HG03108 (cell line): ENCODE measurements at regions not wholly inside any gene's neighbourhood (a gene's known extent, or its start where the extent isn't known, plus 50 kb on each side); places are given as distances from the start of the nearest gene placed in this dataset.

Source experiments
- ATAC-seq: cut with Tn5 transposase; IDR thresholded peaks from one replicate; pipeline ENCODE4 v1.9.1; 2021; ENCODE audit warnings: moderate library complexity; ENCODE audit not compliant: unreplicated experiment

DNA sequence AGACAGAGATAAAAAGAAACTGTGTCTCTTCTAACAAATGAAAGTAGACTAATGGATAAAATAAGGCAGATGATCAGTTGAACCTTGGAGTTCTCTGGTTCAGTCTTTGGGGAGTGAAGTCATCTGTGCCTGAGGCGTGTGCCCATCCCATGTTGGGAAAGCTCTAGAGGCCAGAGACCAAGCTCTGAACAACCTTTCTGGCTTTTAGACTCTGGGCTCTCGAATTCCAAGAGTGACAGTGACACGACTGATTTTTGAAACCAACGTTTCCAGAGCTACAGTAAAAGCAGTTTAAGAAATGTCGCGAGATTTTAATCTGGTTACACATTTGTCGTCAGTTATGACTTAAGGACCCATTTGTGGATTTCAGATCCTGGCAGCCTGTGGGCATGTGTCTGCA lies 83.7 kb upstream of the APCDD1 start:
- ATAC-seq: no peak

DNA sequence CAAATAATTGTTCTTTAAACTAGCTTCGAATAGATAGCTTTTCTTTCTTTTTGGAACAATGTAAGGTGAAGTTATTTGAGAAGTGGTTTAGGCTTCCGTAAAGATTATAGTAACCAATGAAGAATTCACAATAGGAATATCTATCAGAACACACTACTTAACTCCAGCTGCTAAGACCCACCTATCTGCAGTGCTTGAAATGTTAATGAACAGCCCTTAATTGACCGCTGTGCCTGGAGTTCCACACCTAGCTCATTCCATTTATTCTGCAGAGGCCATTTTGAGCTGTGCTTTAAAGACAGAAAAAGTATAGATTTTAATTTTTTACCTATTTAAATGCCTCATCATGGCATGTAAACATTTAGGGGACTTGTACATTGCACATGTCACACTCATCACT lies 83.3 kb upstream of the APCDD1 start:
- ATAC-seq: no peak

DNA sequence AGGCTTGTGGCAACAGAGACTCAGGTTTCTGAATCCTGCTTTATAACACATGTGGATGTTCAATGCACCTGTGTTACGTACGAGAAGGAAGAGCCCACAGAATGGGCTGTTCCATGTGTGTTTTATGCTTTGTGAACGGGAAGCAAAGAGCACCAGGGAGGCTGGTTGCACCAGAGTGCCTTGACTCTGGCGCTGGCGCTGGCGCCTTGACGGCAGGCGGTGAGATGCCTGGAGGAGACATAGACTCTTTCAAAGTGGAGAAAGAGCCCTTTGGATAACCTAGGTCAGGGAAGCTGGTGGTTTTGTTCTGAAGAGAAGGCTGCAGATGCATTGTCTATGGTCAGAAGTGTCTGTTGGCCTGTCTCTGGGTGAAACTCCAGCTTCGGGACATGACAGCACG lies 80.2 kb upstream of the APCDD1 start:
- ATAC-seq: no peak

DNA sequence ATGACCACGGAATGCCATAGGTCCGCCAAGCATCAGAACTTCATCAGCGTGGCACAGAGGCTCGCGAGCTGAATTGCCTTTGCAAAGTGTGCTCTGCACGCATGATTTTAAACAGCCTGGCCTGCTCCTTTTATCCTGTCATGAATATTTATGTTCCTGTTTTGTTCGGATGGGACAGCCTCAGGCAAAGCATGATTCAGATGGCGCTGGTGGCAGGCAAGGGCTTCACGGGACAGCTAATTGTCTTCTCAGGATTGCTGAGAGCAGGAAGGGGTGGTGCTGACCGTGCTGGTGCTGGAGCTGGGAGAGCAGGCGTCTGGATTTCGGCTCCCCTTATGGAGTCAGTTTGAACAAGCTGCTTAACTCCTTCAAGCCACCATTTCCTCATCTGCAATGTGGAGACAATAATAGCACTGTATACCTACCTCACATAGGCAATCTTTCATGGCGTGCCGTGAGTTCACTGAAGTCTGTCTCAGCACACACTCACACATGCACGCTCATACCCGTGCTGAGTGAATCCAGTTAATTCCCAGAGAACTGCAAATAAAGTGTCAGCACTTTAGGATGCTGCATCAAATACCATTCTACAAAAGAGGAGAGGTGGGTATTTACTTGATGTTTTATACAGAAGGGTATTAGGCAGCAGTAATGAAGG lies 79.7 kb upstream of the APCDD1 start:
- ATAC-seq: no peak

DNA sequence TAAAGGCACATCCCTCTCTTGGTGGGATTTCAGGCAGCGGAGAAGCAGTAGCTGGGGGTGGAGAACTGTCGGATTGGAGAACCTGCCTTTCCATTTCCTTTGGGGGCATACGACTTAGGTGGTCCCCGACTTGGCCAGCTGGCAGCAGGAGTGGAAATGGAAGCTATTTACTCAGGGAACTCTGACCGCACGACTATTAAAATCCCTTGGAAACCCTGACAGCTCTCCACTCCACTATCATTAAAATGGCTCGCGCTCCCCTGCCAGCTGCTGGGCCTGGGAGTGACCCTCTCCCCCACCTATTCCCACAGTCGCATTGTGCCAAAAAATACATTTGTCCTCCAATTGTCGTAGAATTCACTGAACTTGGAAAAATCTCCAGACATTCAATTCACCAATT lies 77.7 kb upstream of the APCDD1 start:
- ATAC-seq: no peak

DNA sequence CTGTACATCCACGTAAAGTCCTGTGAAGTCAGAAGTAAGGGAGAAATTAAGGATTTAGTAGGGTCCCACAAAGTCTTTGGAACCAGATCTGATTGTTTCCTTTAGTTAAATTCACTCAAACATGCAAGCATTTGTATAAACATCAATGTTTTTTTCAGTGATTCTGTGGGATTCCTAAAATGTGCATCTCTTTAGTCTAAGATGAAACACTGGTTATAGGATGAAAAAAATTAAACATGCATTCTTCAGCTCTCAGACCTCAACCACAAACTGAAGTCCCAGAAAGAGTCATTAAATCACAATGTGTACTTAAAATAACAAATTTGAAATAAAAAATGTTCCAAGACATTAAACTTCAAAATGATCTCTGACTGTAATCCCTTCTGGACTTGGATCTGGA lies 76.5 kb upstream of the APCDD1 start:
- ATAC-seq: no peak

DNA sequence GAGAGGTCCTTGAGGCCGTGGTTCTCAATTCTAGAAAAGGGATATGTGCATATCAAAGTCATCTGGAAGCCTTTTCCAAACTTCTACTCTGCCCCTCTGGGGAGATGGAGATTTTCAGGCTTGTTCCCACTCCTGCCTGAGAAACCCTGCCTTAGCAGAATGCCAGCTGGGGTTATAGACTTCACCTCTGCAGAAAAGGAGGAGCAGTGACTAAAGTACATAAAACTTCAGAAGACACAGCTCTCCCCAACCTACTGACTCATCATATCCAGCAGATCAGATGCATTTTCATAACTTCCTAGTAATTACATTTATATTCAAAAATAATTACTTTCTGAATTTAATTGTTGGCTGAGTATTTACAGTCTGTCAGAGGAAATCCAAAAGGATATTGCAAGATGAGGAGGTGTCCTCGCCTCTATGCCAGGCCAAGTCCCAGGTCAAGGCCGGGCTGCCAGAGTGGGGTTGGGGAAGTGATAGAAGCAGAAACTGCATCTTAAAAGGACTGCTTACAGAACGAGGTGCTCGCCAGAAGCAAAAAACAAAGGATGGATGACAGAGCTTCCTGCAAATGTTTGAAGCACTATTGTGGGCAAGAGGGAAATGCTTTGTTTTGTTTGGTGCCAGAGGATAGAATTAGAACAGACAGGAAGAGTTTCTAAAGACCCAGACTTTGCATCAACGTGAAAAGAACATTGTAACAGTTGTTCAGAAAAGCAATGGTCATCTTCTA lies 75.6 kb upstream of the APCDD1 start:
- no peak for ATAC-seq

DNA sequence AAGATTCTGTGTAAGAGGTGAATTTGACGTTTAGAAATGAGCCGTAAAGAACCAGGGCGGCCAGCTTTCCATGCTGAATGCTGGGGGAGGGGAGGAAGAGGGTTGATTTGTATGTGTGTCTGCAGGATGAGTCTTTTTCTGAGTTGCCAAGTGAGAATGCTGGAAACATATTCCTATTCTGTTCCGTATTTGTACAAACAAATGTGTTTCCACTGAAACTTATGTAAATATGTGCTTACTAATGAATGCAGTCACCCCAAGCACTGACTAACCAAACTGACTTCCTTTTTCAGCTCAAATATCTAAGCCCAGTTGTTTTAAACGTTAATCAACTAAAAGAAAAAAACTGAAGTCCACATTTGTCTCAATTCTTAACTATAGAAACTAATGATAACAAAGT lies 74.9 kb upstream of the APCDD1 start:
- no peak for ATAC-seq

DNA sequence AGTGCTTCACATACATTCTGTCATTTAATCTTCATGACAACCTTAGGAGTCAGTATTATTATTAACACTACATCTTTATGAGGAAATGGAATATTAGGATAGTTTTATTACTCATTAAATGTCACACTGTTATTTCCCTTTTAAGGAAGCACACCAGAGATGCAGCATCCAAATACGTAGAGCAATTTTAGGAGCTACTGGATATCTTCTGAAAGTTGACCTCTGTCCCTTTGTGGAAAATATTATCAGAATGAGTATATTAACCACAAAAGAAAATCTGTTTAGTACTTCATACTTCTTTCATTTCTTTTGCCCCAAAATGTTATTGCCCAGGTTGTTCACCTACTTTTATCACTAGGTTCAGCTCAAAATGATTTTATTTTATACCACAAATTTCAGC lies 72.9 kb upstream of the APCDD1 start:
- no peak for ATAC-seq

DNA sequence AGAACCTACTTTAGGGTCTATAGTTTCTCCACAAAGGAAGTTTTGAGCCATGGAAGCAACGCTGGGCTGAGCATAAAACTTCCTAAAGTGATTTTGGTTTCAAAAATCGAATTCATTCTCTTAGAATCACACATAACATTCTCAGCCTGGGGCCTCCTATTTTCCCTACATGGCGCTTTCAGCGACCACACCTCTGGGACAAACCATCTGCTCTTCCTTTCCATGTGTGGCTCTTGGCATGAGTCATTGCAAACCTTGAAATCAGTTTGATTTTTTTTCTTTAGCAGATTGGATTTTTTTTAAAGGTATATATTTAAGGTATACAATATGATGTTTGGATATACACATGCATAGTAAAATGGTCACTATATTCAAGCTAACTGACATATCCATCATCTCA lies 72.5 kb upstream of the APCDD1 start:
- ATAC-seq: no peak

DNA sequence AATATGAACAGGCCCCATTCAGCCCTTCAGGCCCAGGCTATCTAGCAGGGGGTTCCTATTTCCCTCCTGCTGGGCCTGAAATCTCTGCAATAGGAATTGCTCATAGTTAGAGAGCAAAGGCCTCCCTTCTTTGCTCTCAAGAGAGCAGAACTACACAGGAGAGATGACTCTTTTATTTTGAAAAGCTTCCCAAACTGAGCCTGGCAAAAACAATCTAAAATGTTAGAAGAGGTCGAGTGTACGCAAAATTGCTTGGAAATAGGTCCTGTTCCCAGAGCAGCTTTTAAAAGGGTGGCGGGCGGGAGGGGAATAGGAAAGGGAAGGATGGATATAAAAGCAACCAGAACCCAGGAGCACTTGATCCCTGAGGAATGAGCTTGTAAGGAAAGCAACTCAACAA lies 68.4 kb upstream of the APCDD1 start:
- no peak for ATAC-seq

DNA sequence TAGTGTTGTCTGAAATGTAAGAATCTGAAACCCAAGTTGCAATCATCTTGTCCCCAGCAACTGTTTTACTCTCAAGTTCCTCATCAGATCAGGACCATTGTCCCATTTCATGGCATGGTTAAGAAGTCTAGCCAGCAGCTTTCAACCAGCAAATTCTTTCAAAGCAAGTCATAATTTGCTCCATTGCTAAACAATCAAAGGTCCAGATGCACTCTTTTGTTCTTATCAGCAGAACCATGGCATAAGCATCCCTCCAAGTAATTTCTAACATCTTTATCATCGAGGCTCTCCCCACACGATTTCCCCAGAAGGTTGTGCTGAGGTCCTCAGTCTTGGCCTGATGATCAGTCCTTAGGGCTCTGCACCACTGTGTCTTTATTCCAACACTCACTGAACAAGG lies 67.5 kb upstream of the APCDD1 start:
- ATAC-seq: no peak

DNA sequence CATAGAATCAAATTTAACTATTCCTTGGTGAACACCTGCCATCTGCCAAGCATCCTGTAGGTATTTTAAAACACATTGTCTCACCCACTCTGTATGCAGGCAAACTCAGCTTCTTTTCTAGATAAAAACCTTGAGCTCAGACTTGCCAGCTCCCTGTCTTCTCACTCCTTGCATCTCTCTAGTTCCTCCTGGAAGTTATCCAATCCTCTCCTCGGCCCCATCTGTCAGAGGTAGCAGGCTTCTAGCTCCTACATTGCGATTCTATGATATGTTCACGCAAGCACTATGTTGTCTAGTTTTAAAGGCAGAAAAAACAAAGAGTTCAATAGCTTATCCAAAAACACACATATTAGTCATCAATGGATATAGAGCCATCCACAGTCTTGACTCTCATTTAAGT lies 67.0 kb upstream of the APCDD1 start:
- ATAC-seq: no peak

DNA sequence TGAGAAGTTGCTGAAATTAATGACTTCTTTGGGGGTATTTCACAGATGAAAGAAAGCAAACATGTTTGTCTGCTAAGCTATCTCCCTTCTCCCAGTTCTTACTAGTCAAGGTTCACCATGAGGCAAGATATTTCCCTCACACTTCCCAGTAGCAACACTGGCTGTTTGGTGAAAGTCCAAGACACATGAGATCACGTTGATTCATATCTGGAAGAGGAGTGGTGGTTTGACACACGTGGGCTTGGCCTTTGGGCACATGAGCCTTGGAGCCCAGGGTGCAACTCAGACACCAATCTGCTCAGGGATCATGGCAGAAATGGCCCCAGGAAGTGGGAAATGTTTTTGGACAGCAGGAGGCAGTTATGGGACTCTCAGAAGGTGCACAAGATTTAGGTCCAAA lies 66.1 kb upstream of the APCDD1 start:
- ATAC-seq: no peak

DNA sequence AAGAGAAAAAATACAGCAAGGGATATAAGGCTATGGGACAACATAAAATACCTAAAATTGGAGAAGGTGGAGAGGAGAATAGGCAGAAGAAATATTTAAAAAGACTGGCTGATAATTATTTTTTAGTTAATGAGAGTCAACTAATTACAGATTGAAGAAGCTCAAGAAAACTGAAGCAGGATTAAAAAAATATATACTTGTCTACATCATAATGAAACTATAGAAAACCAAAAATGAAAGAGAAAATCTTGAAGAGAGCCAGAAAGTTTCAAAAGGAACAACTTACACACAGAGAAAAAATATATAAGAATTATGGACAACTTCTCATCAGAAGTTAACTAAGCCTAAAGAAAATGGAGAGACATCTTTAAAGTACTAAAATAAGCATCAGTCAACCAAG lies 62.9 kb upstream of the APCDD1 start:
- peak; percentile 78 for ATAC-seq

DNA sequence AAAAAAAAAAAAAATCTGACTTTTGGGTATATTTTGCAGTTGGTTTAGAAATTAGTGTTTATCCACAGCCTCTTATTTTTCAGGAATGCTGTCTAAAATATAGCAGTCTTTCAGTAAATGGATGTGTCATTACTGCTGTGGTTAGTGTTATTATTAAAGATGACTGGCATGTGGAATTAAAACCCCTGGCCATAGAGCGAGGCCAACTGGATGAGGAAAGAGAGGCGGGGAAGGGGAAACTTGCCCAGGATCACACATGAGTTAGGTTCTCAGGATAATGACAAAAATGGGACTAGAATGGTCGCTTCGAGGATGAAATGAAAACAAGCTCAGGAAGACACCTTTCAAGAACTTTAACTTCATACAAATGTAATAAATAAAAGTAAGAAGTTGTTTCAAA lies 57.4 kb upstream of the APCDD1 start:
- no peak for ATAC-seq

DNA sequence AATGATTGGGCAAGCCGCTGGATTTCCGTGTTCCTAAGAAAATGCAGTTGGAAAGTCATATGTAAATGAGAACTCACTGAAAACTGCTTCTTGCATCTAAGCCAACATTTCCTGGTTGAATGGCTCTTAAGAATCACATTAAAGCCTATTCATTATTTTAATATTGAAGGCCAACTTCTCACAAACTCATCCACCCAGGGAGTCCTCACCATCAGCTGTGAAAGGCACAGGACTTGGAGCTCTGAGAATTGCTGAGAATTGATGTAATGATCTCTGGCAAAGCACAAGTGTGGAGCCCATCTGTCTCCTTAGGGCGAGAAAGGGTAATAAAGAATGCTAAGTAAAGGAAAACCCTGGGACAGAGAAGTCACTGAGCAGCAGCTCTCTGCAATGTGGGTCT lies 55.9 kb upstream of the APCDD1 start:
- no peak for ATAC-seq

DNA sequence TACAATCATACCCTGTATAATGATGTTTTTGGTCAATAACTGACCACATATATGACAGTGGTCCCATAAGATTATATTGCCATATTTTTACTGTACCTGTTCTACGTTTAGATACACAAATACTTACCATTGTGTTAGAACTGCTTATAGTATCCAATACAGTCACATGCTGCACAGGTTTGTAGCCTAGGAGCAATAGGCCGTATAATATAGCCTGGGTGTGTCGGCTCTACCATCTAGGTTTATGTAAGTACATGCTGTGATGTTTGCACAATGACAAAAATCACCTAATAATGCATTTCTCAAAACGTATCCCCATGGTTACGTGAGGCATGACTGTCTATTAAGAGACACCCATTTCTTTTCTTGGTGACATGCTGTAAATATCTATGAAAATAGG lies 55.0 kb upstream of the APCDD1 start:
- ATAC-seq: no peak

DNA sequence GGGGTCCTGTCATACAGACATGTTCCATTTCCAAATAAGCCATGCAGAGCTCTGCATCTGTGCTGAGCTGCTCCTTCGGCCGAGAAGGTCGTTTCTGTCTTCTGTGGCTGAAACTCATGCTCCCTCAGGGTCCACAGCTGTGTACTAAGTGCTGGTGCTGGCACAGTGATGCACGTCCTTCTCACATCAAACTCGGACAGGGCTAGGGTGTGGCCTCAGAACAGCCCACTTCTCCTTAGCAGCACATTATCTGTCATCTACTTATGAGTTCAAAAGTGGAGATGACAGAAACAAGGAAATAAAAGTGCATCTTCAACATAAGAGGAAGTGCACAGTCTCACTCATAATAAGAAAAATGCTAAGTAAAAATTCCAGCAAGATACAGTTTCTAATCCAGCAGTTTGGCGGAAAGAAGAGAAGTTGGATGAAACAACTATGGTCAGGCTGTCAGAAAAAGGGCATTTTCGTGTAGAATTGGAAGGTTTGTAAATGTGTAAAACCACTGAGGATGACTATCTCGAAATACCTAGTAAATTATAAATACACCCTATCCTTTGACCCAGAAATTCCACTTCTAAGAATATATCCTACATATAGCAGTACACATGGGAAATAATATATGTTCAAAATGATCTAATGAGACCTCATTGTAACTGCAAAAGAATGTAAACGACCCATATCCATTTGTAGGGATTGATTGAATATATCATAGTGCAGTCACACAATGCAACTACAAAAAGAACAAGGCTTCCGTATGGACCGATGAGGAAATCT lies 53.7 kb upstream of the APCDD1 start:
- no peak for ATAC-seq

DNA sequence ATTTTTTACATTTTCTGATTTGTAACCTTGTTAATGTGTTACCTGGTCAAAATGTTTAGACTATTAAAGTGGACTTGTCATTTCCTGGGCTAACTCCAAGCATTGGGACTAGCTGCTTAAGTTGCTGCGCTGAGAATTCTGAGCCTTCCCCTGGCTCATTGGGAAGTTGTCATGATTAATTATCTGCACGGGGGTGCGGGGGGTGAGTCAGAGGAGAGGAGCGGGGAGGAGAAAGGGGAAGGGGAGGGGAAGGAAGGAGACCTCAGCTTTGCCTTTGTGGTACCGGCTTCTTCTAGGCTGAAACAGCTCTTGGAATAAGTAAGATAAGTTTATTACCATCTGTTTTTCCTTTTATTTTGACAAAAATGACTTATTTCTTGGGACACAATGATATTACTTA lies 52.9 kb upstream of the APCDD1 start:
- no peak for ATAC-seq

DNA sequence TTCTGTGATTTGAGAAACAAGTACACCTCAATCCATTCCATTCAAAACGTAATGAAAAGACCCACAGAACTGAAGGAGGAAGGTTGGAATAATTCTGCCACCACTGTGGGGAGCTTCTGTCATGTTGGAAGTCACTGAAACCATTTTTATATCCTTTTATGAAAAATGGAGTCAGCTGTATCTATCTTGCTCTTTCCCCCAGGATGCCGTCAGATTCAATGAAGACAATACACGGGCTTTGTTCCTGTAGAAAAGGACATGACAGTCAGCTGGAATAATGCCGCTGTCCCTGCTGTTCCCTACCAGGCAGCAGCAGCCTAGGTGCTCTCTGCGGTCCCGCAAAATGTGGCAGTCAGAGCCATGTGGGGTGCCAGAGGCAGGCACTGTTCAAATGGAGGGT lies 52.5 kb upstream of the APCDD1 start:
- ATAC-seq: no peak

DNA sequence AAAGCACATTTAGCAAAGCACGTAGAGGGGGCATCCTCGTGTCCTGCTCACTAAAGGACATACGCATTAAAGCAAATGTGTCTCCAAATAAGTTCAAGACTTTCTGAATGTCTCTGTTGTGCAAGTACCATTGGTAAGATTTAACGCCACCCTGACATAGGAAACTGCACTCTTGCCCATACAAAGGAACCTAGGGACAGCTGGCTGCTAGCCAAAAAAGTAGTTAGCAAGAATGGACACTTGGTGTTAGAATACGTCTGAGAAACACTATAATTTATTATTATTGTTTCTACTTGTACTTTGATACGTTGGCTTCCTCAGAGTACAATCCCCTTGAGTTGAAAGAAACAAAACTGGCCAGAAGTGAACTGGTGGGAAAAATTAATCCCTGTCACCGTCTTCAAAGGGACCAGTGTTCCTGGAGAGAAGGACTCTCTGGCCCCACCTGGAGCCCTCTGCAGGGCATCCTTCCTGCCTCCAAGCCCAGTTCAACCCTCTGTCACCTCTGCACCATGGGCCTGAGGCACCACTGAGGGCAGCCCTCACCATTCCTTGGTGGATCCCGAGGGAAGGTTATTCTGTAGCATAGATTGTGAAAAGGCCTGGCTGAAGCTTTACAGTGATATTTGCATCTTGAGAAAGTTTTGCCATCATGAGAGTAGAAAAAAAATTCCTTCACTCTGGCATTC lies 51.4 kb upstream of the APCDD1 start:
- ATAC-seq: no peak
